ENCODE measurements at regions not wholly inside any gene's neighbourhood (a gene's known extent, or its start where the extent isn't known, plus 50 kb on each side); places are given as distances from the start of the nearest gene placed in this dataset.
"Not testable (repeated sequence)": the region's sequence is repeated elsewhere in the genome, so short reads cannot be mapped to it uniquely, and the experiment has no call there.

DNA sequence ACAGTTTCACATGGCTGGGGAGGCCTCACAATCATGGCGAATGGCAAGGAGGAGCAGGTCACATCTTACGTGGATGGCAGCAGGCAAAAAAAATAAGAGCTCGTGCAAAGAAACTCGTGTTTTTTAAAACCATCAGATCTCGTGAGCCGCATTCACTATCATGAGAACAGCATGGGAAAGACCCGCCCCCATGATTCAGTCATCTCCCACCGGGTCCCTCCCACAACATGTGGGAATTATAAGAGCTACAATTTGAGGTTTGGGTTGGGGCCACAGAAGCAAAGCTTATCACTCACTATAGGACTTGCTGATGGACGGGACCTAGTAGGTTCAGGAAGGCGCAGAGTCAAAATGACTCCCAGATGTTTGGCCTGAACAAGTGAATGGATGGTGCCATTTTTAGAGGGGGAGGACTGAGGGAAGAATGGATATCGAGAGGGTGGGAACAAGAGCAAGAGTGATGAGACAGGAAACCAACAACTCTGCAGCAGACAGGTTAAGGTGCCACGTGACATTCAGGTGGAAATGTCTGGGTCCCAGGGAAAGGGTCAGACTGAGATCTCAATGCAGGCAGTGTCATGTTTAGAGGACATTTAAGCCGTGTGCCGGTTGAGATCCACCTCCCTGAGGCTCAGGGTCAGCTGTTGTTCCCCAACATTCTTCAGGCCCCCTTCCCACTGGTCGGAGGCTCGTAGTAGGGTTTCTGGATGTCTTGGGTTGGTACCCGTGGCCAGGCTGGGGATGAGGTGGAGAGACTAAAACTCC lies 85.7 kb downstream of the MYCN start:
- no peak for DNase-seq (ENCODE audit: low read depth, low spot score)

DNA sequence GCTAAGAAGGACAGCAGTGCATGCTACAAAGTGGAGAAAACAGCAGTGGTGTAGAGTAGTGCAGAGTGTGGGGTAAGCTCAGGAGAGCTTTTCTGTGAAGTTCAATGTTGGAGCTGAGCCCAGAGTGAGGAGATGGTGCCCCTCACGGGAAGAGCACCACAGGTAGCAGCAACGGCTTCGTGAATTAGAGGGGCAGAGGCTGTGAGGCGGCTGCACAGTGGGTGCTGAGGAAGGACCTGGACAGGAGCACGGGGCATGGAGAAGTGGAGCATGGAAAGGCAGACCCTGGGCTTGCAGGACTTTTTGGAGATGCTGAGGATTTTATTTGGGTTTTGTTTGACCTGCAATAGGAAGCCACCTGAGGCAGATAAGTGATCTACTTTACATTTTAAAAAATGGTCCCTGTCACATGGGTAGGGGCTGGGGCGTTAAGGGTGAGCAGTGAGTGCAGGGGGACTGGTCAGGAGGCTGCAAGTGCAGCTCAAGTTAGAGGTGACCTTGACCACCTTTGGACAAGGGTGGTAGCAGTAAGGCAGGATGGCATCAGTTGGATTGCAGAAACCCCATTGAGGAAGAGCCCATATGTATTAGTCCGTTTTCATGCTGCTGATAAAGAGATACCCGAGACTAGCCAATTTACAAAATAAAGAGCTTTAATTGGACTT lies 85.0 kb downstream of the MYCN start:
- DNase-seq (ENCODE audit: low read depth, low spot score): no peak

GRCh38 chr2:16024628-16025027 lies 84.3 kb downstream of the MYCN start:
- DNase-seq (ENCODE audit: low read depth, low spot score): not testable (repeated sequence)

- no peak for DNase-seq (ENCODE audit: low read depth, low spot score)
These were observed 83.4 kb downstream of the MYCN start for GRCh38 chr2:16023506-16024360.

DNA sequence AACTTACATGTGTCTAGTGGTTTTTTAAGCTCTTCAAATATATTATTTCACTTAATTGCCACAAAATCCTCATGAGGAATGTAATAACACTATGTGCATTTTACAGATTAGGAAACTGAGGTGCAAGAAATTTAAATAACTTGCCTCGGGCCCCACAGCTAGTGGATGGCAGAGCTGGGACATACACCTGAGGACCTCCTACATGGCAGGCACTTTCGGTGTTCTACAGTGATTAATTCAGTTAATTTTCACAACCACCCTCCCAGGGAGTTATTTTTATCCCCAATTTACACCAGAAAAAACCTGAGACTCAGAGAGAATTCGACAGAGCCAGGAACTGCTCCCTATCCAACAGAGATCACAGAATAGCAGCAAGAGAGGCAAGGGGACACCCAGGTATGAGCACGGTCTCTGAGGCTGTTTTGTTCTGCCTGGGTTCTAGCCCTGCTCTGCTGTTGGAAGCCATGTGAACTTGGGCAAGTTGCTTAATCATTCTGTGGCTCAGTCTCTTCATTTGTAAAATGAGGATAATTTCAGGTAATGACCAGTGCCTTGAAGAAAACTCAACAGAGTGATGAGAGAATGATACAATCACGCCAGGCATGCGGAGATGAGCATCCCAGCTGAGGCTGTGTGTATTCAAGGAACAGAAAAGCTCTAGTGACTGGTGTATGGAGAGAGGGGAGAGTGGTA lies 82.3 kb downstream of the MYCN start:
- no peak for DNase-seq (ENCODE audit: low read depth, low spot score)

DNA sequence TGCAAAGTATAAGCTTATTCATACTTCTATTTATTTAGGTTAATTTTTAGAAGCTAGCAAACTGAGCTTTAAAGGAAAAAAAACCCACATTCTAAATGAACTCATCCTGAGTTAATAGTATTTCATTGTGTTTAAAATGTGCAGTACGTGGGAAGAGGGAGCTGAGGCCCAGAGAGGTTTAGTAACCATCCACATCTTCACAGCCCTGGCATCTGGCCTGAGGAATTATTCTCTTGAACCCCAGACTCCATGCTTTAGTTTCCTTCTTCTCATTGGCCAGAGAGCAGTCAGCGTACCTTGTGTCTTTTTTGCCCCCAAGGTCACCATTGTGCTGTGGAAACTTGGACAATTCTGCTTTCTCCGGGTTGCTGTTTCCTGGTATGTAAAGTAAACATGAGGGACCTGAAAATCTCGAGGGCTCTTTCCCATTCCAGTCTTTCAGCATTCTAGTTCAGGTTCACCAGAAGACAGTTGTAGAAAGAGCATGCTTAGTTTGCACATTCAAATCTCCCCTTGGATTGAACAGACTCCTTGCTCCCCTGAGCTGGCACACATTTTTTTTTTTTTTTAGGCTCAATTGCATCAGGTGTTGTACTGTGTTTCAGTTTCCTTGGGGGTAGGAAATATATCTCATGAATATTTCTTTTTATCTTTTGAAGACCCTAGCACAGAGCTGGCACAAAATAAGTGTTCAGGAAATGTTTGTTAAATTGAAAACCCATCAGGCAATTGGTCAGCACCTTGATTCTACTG lies 81.4 kb downstream of the MYCN start:
- no peak for DNase-seq (ENCODE audit: low read depth, low spot score)

- DNase-seq (ENCODE audit: low read depth, low spot score): no peak
These were observed 80.1 kb downstream of the MYCN start for GRCh38 chr2:16020389-16021008.

DNA sequence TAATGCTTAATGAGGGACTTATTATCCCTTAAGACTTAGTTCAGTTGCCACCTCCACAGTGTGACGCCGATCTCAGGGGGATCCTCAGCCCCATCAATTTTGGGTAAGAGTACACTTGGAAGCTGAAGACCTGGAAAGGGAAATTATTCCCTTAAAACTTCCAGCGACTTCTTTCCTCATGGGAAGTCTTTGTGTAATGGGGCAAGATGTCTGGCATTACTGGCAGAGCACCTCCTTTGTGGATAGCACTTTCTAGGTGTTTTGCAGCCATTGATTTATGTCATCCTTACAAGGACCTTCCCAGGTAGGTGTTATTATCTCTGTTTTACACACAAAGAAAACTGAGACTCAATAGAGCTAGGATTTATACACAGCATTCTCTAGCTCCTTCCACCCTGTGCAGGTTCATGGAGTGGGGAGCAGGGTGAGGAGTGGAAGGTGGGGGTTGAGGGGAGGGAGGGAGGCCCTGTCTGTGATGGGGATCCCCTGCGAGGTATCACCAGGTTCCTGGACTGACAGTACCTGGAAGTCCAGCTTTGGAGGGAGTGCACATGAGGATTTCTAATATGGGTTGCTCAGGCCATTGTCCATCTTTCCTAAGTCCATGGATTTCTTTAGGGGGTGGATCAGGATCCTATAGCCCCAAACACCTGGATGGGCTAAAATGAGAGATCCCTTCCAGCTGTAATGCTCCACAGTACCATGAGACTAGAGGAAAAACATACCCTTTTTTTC lies 79.4 kb downstream of the MYCN start:
- no peak for DNase-seq (ENCODE audit: low read depth, low spot score)

DNA sequence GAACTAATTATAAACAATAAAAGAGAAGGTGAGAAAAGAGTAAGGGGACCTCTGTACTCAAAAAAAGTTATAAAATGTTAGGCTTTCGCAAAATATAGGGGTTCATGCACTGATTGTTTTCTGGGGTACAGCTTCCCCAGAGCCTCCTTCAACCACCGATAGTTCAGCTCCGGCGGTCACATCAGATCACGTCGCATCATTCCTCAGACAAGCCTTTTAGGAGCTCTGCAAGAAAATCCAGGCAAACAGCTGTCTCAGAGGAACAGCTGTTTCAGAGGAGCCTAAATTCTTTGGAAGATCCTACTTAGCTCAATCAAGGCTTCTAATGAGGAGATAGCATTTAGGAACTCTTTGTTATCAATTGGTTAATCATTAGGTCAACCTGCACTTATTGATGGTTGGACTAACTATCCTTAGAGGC lies 78.7 kb downstream of the MYCN start:
- DNase-seq (ENCODE audit: low read depth, low spot score): no peak

GRCh38 chr2:16018277-16019059 lies 78.1 kb downstream of the MYCN start:
- no peak for DNase-seq (ENCODE audit: low read depth, low spot score)

- DNase-seq (ENCODE audit: low read depth, low spot score): no peak
These were observed 75.9 kb downstream of the MYCN start for GRCh38 chr2:16016282-16016681.

GRCh38 chr2:16015903-16016265 lies 75.5 kb downstream of the MYCN start:
- no peak for DNase-seq (ENCODE audit: low read depth, low spot score)

DNA sequence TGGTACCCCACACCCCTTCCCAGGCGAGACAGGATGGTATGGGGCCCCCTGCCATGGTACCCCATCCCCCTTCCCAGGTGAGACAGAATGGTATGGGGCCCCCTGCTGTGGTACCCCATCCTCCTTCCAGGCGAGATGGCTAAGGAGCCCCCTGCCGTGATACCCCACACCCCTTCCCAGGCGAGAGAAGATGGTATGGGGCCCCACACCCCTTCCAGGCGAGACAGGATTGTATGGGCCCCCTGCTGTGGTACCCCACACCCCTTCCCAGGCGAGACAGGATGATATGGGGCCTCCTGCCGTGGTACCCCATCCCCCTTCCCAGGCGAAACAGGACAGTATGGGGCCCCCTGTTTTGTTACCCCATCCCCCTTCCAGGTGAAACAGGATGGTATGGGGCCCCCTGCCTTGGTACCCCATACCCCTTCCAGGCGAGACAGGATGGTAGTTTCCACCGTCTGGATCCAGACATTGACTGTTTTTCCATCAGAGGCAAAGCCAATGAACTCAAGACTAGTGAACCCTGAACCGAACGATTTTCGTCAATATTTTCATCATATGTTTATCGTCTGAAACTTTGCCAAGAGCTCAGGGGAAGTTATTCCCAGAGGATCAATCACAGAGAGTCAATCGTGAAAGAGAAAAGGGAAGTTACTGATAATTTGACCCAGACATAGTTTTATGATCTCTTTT lies 75.0 kb downstream of the MYCN start:
- no peak for DNase-seq (ENCODE audit: low read depth, low spot score)

DNA sequence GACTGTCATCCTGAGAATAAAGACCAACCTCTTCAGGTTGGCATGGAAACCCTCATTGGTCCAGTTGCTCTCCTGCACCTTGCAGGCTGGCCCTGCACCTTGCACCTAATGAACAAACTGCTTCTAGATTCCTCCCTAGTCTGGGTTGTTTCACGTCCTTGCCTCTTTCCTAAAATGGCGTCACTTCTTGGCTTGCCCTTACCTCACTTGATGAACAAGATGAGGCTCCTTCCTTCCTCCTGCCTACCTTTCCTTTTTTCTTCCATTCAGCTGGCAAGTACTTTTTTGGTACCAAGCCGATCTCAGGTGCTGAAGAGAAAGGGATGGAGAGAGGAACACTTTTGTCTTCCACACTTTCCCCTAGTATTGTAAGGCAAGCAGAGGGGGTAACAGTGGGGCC lies 74.5 kb downstream of the MYCN start:
- DNase-seq (ENCODE audit: low read depth, low spot score): no peak

DNA sequence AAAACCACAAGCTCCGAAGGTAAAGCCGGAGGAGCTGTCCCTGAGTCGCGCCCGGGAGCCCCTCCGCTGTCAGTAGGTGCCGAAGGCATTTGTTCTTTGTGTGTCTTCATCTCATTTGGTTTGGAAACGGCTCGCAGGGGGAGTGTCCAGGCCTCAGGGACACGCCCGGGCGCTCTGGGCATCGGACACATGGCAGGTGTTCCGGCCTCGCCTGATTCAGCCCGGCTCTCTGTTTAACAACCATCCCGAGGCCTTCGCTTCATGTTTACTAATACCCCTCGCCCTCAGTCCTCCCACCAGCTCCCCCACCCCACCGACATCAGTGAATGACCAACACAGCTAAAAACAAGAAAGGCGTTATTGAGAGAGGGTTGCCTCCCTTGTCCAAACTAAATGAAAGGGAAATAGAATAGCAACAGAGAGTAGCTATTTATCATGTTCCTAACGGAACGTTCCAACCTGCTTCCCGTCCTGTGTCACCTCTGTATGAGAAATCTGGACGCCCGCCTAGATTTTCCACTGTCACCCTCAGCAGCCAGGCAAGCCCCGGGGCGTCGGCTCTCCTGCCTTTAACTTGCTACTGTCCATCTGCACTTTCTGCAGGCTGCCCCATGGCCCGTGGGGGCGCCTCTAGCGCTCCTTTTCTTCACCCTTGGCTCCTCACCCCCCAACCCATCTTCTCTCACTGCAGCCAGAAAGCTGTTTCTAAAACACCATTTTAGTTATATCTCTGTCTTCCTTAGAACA lies 73.9 kb downstream of the MYCN start:
- peak; percentile 13 for DNase-seq (ENCODE audit: low read depth, low spot score)

DNA sequence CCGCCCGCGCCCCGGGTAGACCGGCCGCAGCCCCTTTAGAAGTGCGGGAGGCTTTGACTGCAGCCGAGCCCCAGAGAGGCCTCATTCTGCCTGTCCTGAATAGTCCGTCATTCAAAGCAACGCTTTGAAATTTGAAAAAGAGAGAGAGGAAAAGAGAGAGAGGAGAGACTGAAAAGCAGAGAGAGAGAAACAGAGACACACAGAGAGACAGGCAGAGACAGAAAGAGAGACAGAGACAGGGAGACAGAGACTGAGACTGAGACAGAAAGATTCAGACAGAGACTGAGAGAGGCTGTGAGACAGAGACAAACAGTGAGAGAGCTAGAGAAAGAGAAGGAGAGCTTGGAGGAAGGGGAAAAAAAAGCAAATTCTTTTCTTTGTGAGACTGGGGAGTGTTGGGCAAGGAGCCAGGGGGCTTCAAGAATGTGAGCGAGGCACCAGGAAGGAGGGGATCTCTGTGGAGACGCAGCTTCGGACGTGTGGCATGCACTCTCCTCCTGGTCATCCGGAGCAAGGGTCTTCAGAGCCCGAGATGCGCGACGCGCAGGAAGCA lies 73.1 kb downstream of the MYCN start:
- DNase-seq (ENCODE audit: low read depth, low spot score): peak; percentile 28

- no peak for DNase-seq (ENCODE audit: low read depth, low spot score)
These were observed 72.4 kb downstream of the MYCN start for GRCh38 chr2:16012626-16013358.

Data from astrocyte of the hippocampus (primary cell).